Stimulated activated CD8-positive, alpha-beta memory T cell treated with anti-CD3 and anti-CD28 coated beads, Interleukin-7, amount 100 ng/mL, for 24 hours (primary cell): ENCODE measurements at regions not wholly inside any gene's neighbourhood (a gene's known extent, or its start where the extent isn't known, plus 50 kb on each side); places are given as distances from the start of the nearest gene placed in this dataset.
"Not testable (repeated sequence)": the region's sequence is repeated elsewhere in the genome, so short reads cannot be mapped to it uniquely, and the experiment has no call there.

ENCODE experiments used
- DNase-seq: peaks from one replicate; pipeline ENCODE4 v3.0.0-alpha.2; 2020; ENCODE audit warnings: low read depth

DNA sequence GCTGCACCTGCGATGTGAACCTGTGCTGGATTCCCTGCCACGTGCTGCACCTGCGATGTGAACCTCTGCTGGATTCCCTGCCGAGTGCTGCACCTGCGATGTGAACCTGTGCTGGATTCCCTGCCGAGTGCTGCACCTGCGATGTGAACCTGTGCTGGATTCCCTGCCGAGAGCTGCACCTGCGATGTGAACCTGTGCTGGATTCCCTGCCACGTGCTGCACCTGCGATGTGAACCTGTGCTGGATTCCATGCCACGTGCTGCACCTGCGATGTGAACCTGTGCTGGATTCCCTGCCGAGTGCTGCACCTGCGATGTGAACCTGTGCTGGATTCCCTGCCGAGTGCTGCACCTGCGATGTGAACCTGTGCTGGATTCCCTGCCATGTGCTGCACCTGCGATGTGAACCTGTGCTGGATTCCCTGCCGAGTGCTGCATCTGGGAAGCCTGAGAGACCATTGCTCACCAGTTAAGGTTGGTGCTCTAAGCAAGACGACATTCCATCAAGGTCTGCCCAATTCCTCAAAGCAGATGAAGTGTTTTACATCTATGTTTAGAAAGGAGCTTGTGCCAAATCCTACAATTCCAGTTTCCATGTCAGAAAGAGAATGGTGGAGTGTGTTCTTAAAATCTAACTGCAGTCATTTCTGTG is 176.5 kb upstream of the B3GAT1 start:
- DNase-seq: not testable (repeated sequence)

DNA sequence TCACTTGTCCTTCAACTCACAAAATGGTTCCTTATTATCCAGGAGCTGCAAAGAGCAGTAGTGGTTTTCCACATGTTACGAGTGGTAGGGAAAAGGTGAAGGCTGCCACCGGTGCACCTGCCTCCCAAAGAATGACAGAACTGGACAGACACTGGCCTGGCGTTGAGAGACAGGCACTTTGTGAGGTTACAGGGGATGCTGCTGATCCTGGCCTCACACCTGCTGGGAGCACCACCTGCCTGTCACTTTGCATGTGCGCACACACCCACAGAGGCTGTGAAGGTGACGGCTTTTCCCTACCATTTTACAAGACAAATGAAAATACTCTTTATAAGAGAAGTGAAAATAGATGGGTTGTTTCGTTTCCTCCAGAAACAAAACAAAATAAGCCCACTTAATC is 175.3 kb upstream of the B3GAT1 start:
- no peak for DNase-seq

DNA sequence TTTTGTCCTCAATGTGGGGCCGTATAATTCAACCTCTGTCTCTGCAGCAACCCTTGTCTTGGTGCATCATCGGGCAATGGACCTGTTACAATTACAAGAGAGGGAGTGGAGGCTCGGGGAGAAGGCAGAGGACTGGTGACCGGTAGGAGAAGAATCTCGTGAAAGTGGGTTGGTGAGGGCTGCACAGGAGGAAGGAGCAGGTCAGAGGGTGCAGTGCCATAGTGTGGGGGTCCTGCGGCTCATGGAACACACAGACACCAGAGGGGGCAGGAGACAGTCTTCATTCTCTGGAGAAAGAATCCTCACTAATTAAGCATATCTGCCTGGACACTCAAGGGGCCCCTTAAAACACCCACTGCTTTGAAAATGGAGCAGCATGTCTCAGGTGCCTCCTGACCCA is 174.7 kb upstream of the B3GAT1 start:
- no peak for DNase-seq

DNA sequence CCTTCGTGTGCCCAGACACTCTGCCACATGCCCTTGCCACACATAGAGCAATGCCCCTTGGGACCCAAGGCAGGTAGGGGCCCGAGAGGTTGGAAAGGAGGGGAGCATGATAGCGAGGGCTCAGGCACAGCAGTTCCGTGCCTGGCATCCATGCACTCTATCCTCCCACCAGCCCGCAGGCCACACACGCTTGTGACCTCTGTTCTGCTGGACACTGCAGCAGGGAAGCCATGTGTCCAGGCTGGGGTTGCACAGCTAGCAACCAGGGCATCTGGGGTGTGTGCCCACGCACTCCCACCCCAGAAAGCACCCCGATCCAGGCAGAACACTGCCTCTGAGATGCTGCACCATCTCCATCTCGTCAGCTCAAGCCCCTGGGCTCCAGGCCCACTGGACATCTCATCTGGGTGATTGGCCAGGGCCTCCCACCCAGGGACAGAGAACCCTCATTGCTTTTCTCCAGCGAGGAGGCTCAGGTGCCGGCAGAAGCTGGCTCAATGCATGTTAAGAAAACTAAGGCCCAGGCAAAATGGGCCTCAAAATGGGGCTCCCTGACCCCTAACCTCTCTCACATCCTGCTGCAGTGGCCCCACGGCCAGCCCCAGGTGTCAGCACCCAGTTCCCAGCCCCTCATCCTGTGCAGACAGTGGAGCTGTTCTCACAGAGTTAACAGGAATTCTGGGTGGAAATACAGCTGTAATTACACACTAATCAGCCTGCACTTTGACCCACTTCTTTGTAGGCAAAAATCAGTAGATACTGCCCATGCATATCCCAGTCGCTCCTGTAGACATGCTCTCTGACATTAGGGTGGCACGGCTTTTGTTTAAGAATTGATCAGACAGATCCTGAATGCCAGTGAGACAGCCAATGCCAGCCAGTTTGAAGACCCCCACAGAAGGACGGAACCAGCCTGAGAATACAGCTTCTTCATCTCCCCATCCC is 173.9 kb upstream of the B3GAT1 start:
- DNase-seq: no peak

DNA sequence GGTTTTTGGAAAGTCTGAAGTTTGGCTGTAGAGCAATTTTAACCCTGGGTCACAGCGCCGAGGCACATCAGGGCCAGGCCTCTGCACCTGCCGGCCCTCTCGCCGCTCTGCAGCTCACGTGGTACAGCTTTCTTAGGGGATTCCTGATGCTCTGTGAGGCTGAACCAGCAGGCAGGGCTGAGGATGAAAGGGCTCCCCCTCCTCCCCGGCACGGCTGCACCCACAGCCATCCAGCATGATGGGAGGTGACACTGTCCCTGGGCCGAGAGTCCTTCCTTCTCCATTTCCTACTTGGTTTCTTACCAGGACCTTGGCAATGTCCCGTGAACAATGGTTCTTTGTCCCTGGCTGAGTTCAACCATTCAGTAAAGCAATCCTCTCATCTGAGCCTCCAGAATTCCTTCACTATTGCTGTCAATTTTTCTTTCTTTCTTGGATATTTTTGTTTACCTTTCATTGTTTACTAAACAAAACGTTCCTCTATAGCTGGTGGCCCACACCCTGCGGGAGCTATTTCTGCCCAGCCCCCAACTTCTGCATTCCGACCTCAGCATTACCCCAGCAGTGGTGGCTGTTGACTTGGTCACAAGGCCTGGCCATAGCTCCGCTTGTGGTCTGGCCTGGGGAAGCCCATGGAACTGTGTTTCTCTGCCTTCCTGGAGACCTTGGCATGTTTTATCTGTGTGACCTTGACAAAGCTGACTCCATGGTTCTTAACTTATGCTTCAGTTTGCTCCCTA is 172.8 kb upstream of the B3GAT1 start:
- no peak for DNase-seq

DNA sequence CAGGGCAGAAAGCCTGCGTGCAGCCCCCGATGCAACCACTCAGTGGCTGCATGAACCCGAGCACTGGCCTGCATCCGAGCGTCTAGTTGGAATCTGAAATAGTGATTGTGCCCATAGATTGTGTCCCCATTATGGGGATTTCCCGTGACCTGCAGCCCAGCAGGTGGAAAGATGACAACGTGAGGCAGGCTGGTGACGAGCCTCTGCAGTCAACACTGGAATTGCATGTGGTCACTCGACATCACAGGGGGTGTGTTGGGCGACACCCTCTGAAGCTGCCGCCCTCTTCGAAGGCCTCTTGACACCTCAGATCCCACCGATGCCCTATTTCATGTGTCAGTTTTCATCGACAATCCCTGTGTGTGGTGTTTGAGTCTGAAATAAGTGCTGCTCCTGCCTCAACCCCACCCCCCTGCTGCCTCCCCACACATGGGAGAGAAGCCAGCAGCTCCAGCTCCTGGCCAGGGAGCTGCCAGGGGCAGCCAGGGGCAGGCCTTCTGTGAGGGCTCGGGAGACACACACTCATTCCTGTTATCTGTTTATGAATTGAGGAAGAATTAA is 172.0 kb upstream of the B3GAT1 start:
- DNase-seq: no peak

DNA sequence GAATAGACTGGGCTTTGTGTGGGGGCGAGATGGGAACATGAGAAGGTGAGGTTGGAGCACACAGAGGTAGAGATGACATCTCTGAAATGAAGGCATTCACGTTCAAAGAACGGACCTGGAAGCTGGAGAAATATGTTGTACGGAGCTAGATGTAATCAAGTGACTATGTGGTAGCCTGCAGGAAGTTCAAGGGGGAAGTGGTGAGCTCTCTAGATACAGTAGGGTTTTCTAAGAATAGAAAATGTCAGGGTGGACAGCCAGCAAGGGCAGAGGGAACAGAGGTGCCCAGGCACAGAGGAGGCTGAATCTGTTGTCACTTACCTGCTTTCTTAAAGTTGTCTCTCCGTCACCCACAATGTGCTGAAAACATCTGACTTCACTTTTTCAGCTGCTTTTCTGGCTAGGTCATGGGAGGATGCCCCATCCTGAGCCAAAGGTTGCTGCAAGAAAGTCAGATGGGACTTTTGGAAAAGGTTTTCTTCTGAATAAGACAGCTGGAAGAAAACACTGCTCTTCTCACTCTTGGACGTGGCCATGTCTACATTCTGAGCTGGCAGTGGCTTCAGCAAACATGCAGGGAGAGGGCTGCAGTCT is 171.5 kb upstream of the B3GAT1 start:
- DNase-seq: no peak

DNA sequence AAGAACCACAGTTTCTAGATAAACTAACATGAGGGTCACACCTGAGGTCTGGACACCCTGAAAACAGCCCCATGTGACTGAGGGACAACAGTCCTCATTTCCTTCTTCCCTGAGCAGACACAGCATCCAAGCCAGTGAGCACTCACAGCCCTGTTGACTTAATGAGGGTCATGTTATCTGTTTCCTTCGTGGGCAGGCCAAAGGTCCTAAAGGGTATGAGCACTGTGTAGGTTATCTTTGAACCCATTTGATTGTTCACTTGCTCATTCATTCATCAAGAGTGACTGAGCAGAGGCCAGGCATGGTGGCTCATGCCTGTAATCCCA is 170.7 kb upstream of the B3GAT1 start:
- DNase-seq: no peak

DNA sequence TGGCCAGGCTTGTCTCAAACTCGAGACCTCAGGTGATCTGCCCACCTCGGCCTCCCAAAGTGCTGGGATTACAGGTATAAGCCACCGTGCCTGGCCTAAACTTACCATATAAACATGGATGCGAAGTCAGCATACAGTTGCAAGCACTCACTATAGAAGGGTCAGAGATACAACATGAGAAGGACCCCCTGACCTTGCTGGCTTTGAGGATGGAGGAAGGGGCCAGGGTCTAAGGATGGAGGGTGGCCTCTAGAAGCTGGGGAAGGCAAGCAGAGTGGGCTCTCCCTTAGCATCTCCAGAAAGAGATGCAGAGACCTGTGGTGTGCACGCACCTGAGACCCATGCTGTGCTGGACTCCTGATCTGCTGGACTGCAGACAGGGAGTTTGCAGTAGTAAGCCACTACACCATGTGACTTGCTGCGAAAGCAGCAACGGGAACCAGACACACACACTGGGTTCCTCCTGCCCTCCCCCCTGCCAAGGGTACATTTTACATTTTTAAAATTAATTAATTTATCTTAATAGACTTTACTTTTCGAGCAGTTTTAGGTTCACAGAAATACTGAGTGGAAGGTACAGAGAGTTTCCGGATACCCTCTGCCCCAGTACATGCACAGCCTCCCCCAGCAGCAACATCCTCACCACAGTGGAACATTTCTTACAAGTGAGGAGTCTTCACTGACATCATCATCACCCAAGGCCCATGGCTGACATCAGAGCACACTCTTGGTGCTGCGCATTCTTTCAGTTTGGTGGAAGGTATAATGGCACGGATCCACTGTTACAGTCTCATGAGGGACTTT is 170.1 kb upstream of the B3GAT1 start:
- DNase-seq: no peak

DNA sequence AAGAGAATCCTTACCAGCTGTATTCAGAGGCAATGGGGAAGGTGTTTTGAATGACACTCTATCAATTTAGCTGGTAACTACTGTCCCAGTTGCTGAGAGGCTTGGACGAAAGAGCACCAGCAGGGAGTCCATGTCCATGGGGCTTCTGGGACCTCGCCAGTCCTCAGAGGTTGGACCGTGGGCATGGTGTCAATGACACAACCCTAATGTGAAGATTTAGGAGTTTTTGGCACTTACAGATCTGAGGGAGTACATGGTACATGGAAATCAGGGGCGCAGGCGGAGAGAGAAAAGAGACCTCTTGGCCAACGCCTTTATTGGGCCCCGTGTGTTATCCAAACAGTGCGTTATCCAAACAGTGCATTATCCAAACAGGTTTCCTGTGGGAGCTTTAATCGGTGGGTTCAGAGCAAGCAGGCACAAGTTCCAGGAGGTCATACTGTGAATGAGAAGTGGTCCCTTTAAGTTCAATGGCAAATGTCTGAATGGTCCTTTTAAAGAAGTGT is 169.1 kb upstream of the B3GAT1 start:
- DNase-seq: no peak

DNA sequence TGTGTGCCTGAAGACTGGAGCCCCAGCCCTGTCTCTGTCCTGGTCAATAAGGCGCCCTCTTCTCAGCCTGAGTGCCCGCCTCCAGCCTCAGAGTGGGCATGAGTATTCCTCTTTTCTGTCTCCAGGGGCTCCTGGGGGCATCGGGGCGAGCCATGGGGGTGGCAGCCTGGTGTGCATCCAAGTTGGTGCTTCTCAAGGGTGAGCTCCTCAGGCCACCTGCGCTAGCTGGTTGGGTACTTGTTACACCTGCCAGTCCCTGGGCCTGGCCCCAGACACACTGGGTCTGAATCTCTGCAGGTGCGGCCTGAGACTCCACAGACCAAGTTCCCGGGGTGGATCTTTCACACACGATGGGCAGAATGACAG is 168.6 kb upstream of the B3GAT1 start:
- DNase-seq: no peak

DNA sequence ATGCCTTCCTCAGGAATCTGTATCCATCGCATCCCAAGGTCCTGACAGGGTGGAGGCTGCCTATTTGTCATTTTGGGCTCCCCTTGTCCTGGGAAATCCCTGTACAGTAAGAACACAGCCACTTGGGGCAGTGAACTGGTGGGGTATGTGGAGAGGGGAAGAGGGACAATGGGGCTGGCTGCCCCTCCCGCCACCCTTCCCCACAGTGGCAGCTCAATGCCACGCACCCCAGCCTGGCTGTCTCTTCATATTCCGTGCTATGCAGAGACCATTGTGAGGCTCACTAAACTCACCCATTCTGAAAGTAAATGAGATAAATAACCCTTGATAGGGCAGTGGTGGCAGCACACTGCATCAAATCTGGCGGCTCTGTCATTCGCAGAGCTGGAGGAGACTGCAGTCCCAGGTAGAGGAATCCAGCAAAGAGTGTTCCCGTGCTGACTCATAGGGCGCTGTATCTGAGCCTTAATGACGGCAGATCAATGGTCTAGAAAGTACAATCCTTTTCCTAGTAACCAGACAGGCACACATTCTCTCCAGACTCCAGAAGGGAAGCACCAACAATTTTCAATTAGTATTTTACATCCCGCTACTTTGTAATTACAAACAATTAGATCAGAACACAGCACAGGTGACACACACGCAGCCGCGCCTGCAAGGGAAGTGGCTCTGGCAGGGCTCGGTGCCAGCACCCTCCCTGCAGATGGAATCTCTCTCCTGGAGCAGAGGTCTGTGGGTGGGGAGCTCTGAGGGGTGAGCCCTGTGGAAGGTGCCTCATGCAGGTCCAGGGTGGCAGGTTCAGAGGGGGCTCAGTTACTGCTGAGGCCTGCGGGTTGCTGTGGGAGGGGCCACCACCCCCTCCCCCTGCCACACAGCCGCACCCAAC is 167.9 kb upstream of the B3GAT1 start:
- DNase-seq: no peak

DNA sequence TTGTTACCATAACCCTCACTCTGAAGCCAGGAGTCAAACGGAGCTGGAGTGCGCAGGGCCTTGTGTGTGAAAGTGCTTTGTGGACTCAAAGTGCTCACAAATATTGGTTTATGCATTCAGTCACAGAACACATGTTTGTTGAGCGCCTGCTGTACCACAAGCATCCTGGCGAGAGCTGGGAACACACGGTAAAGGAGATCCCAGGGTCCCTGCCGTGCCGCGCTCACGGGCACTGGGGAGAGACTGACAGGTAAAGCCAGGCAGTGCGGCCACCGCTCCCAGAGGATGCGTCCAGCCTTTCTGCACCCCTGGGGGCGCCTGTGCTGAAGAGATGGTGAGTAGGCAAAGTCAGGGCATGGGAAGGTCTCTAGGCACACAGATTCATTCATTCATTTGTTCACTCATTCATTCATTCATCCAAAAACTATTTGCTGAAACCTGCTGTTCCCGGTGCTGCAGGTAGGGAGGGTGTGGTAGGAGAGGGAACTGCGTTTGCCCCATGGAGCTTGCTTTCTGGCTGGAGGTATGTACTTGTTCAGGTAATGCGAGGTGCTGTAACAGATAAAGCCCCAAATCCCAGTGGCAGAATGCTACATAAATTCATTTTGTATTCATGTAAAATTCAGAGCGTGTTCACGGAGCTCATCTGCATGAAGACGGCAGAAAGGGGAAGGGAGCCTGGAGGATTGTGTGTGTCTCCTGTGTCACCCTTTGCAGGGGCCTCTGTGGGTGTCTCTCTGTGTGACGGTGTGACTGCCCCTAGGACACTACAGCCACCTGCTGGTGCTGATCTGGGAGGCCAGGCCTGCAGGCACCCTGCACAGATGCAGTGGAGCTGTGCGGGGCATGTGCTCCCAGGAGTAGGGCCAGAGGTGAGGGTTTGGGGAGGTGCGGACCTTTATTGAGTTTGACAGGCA is 167.0 kb upstream of the B3GAT1 start:
- DNase-seq: no peak

DNA sequence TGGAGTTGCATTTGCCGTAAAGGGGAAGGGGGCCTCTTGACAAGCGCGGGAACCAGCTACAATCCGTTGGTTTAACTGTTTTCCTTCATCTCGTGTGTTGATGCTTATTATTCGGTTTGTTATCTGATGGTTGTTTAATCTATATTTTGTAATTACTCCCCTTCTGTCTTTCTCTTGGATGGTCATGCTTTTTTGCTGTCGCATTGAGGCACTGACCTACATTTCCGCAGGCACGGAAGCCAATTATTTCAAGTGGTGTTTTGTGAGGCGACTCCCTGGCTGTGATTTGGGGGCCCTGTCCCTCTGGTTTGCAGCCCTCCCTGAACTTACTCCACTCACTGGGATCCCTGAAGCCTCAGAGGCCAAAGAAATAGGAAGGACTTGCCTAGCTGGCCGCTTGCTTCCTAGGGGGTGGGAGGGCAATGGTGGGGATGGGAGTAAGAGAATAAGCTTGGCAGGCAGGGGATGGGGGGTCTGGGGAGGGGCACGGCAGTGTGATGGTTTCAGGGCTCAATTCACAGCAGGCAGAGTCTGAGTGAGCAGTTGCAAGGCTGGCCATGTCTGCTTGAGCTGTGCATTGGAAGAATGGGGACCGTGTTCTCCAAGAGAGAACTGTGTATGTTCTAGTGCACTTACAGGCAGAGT is 165.8 kb upstream of the B3GAT1 start:
- no peak for DNase-seq

DNA sequence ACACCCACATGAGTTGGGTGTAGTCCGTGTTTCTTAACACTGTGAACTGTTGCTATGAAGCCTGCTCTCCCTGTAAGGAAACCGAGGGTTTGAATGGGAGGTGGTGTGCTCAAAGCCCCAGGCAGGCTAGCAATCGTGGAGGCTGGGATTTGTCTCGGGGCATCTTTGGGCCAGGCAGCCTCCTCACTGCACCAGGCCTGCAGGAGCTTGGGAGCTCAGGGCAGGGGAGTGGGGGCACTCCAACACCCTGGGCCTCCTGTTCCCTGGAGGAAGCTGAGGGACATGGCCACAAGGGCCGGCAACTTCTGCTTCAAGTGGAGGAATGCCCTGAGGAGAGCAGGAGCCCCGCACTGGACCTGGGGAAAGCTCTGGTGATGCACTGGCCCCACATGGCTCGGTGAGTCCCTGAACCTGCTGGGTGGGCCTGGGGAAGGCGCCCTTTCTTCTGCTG is 164.7 kb upstream of the B3GAT1 start:
- DNase-seq: no peak

DNA sequence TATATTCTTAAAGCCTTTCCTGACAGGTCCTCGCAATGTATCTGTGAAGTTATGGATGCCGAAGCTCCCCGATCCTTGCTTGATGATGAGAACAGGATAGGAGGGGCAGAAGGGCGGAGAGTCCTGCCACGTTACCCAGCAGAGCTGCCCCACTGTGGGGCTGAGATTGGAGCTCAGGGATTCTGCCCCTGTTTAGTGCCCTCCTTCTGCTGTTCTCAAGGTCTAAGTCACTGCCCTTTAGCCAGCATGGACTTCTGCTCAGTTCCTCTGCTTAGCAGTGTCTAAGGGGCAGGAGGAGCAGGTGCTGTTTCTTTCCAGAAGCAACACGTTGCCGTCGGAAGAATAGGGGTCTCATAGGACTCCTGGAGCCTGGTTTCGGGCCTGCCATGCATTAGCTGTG is 164.2 kb upstream of the B3GAT1 start:
- no peak for DNase-seq

DNA sequence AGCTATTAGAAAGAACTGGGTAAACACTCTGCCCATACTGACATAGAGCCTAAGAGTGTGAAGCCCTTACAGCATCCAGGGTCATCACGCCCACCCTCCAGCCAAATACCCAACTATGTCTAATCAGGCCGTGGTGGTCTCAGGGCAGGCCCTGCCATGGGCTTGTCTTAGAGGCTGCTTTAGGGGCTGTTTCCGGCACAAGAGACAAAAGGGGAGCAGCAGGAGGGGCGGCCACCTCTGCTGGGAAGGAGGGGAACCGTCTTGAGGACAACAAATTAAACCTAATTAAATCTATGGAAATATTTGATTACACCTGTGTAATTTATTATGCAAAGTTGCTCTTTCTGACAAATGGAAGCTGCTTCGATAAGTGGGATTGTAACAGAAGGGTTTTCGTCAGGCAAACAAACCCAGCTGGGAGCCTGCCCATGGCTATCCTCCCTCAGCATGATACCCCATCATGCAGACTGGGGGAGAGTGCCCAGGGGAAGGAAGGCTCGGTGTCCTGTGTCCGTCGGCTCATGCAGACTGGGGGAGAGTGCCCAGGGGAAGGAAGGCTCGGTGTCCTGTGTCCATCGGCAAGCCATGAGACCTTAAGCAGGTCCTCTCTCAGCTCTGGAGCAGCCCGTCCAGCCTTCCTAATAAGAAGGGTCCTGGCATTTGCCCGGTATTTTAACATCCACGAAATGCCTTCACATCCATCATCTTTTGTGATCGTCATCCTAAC is 163.6 kb upstream of the B3GAT1 start:
- no peak for DNase-seq

DNA sequence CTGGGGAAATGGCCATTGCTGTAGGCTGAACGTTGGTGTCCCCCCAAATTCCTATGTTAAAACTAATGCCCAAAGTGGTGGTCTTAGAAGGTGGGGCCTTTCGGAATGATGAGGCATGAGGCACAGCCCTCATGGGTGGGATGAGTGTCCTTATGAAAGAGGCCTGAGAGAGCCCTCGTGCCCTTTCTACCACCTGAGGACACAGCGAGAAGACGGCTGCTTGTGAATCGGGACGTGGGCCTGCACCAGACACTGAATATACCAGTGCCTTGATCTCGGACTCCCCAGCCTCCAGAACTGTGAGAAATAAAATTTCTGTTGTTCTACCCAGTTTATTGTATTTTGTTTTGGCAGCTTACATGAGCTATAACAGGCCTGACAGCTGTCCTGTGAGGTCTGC is 162.9 kb upstream of the B3GAT1 start:
- no peak for DNase-seq
